ENCODE measurements at regions not wholly inside any gene's neighbourhood (a gene's known extent, or its start where the extent isn't known, plus 50 kb on each side); places are given as distances from the start of the nearest gene placed in this dataset.
A peak's percentile ranks its signal among the peaks of the same experiment; 100 is the strongest.

GRCh38 chr16:65876624-65877023 lies 489.9 kb upstream of the CDH5 start:
- Histone ChIP-seq H3K9me3 (ENCODE audit: low read length) (no peaks in the 10 kb centered on the region), H3K4me1 (ENCODE audit: insufficient read depth, low read length) (no peaks in the 10 kb centered on the region), H3K4me3 (ENCODE audit: low read length) (no peak overlapping the region), H3K79me2 (ENCODE audit: low read length) (no peaks in the 10 kb centered on the region), H3F3A (ENCODE audit: low read length, unreplicated experiment) (no peaks in the 10 kb centered on the region), H3K4me2 (ENCODE audit: low read length) (no peak overlapping the region), H3K9me2 (replicated peaks; ENCODE audit: low read length) (no peaks in the 10 kb centered on the region), H3K27me3 (ENCODE audit: low read length) (no peaks in the 10 kb centered on the region), H3K36me3 (ENCODE audit: low read depth, low read length) (no peaks in the 10 kb centered on the region), H3K27ac (ENCODE audit: low read length) (peak overlapping the region; percentile 8), H2AFZ (ENCODE audit: low read length) (no peak overlapping the region), H3K9ac (ENCODE audit: low read length) (no peak overlapping the region), H4K20me1 (ENCODE audit: low read length) (no peaks in the 10 kb centered on the region)
- ATAC-seq (no peak; the same call in 1 of the 2 replicates), DNase-seq (no peak)
- TF ChIP-seq EZH2 (IDR thresholded peaks at IDR 0.05; ENCODE audit: low read length, unreplicated experiment), result no peak
- no peak for TF ChIP-seq EZH2phosphoT487 (IDR thresholded peaks at IDR 0.05; ENCODE audit: borderline replicate concordance, low read length)
- no peak for TF ChIP-seq CTCF (conservative IDR thresholded peaks at IDR 0.05; ENCODE audit: low read depth, low read length)
- ChIA-PET CTCF (no interaction called here), POLR2A (ENCODE audit: unreplicated experiment) (no interaction called here)
- no TSS peak for BruUV-seq (replicated peaks)
- intact Hi-C loops (cut with micrococcal nuclease), result no loop called here

GRCh38 chr16:65876056-65876408 lies 490.5 kb upstream of the CDH5 start:
- H4K20me1 ChIP-seq (ENCODE audit: low read length), result no peaks in the 10 kb centered on the region
- H3F3A ChIP-seq (ENCODE audit: low read length, unreplicated experiment), result no peaks in the 10 kb centered on the region
- H3K9me3 ChIP-seq (ENCODE audit: low read length), result no peaks in the 10 kb centered on the region
- ATAC-seq (peak; percentile 48; the same call in 1 of the 2 replicates), DNase-seq (peak; percentile 25)
- H3K79me2 ChIP-seq (ENCODE audit: low read length), result no peaks in the 10 kb centered on the region
- POLR2A ChIA-PET (ENCODE audit: unreplicated experiment), result no interaction called here
- H3K27ac ChIP-seq (ENCODE audit: low read length), result peak overlapping the region; percentile 8; the same call in 1 of the 2 replicates
- intact Hi-C loops (cut with micrococcal nuclease), result no loop called here
- H2AFZ ChIP-seq (ENCODE audit: low read length), result no peak overlapping the region
- H3K4me2 ChIP-seq (ENCODE audit: low read length), result no peak overlapping the region
- no TSS peak for BruUV-seq (replicated peaks)
- H3K9me2 ChIP-seq (replicated peaks; ENCODE audit: low read length), result no peaks in the 10 kb centered on the region
- CTCF ChIA-PET, result no interaction called here
- H3K4me3 ChIP-seq (ENCODE audit: low read length), result no peak overlapping the region
- no peak for TF ChIP-seq EZH2 (IDR thresholded peaks at IDR 0.05; ENCODE audit: low read length, unreplicated experiment)
- TF ChIP-seq EZH2phosphoT487 (IDR thresholded peaks at IDR 0.05; ENCODE audit: borderline replicate concordance, low read length), result no peak
- TF ChIP-seq CTCF (conservative IDR thresholded peaks at IDR 0.05; ENCODE audit: low read depth, low read length), result no peak
- no peaks in the 10 kb centered on the region for H3K4me1 ChIP-seq (ENCODE audit: insufficient read depth, low read length)
- no peak overlapping the region for H3K9ac ChIP-seq (ENCODE audit: low read length)
- no peaks in the 10 kb centered on the region for H3K36me3 ChIP-seq (ENCODE audit: low read depth, low read length)
- no peaks in the 10 kb centered on the region for H3K27me3 ChIP-seq (ENCODE audit: low read length)

DNA sequence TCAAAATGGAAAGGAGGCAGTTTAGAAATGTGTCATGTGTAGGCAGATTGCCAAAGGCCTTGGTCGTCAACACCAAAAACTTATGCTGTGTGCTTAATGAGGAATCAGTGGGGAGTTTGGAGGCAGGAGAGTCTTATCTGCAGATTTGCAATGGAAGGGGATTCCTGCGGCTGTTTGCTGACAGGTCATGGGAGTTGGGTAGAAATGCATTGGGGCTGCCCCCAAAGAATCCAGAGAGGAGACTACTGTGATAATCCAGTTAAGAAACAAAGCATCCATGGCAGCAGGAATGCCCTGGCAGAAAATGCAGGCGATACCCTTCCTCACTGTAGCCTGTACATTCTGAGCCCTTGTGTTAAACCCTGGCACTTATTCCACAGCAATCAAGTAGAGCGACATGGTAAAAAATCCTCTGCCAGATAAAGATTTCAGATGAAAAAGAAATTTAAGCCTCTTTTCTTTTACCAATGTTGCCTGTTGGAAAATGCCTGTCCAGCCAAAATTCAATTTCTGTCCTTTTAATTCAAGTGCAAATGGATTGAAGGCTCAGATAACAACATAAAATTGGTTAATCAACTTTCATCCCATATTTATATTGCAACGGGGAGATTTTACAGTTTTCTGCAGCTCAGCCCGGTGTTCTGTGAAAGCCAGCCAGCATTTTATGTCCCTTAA lies 491.0 kb upstream of the CDH5 start:
- H3K9me3 ChIP-seq (ENCODE audit: low read length), result no peaks in the 10 kb centered on the region
- intact Hi-C loops (cut with micrococcal nuclease), result no loop called here
- H3K4me1 ChIP-seq (ENCODE audit: insufficient read depth, low read length), result no peaks in the 10 kb centered on the region
- TF ChIP-seq EZH2 (IDR thresholded peaks at IDR 0.05; ENCODE audit: low read length, unreplicated experiment) (no peak), CTCF (conservative IDR thresholded peaks at IDR 0.05; ENCODE audit: low read depth, low read length) (no peak)
- DNase-seq, result peak; percentile 5
- no TSS peak for BruUV-seq (replicated peaks)
- ATAC-seq, result no peak
- no peak overlapping the region for H3K9ac ChIP-seq (ENCODE audit: low read length)
- no peaks in the 10 kb centered on the region for H3K79me2 ChIP-seq (ENCODE audit: low read length)
- no peaks in the 10 kb centered on the region for H3F3A ChIP-seq (ENCODE audit: low read length, unreplicated experiment)
- POLR2A ChIA-PET (ENCODE audit: unreplicated experiment), result no interaction called here
- no peak overlapping the region for H3K4me2 ChIP-seq (ENCODE audit: low read length)
- no peaks in the 10 kb centered on the region for H4K20me1 ChIP-seq (ENCODE audit: low read length)
- no peaks in the 10 kb centered on the region for H3K9me2 ChIP-seq (replicated peaks; ENCODE audit: low read length)
- H3K36me3 ChIP-seq (ENCODE audit: low read depth, low read length), result no peaks in the 10 kb centered on the region
- H3K27ac ChIP-seq (ENCODE audit: low read length), result no peak overlapping the region
- H3K27me3 ChIP-seq (ENCODE audit: low read length), result no peaks in the 10 kb centered on the region
- no peak overlapping the region for H2AFZ ChIP-seq (ENCODE audit: low read length)
- CTCF ChIA-PET, result no interaction called here
- no peak overlapping the region for H3K4me3 ChIP-seq (ENCODE audit: low read length)
